ENCODE measurements at regions not wholly inside any gene's neighbourhood (a gene's known extent, or its start where the extent isn't known, plus 50 kb on each side); places are given as distances from the start of the nearest gene placed in this dataset.

- H3K4me2 ChIP-seq = no peak overlapping the region
- no peak for TF ChIP-seq CTCF (conservative IDR thresholded peaks at IDR 0.05; ENCODE audit: low read depth, low read length)
- H3K9ac ChIP-seq = no peak overlapping the region
- H3K27ac ChIP-seq = no peak overlapping the region
- H3K36me3 ChIP-seq (ENCODE audit: insufficient read depth) = no peaks in the 10 kb centered on the region
- H2AFZ ChIP-seq (ENCODE audit: low read depth) = no peak overlapping the region
- no peaks in the 10 kb centered on the region for H3K4me1 ChIP-seq (ENCODE audit: low read depth, poor library complexity, severe bottlenecking)
- no peak overlapping the region for H3K4me3 ChIP-seq (IDR thresholded peaks at IDR 0.05; ENCODE audit: insufficient read depth, low read depth, low read length)
- H3K79me2 ChIP-seq (ENCODE audit: insufficient read depth, low read depth) = no peaks in the 10 kb centered on the region
- no peaks in the 10 kb centered on the region for H3K27me3 ChIP-seq (ENCODE audit: insufficient read depth, low read depth)
- no peaks in the 10 kb centered on the region for H4K20me1 ChIP-seq (ENCODE audit: insufficient read depth)
Measured at GRCh38 chr6:126419901-126420300, 80.0 kb downstream of the CENPW start.

- no peak for TF ChIP-seq CTCF (conservative IDR thresholded peaks at IDR 0.05; ENCODE audit: low read depth, low read length)
- Histone ChIP-seq H4K20me1 (ENCODE audit: insufficient read depth) (no peaks in the 10 kb centered on the region), H3K27ac (no peak overlapping the region)
Measured at GRCh38 chr6:126422912-126423311, 83.0 kb downstream of the CENPW start.

GRCh38 chr6:126427713-126428112 lies 87.8 kb downstream of the CENPW start:
- no peaks in the 10 kb centered on the region for H3K36me3 ChIP-seq (ENCODE audit: insufficient read depth)
- no peaks in the 10 kb centered on the region for H3K79me2 ChIP-seq (ENCODE audit: insufficient read depth, low read depth)
- no peak overlapping the region for H3K4me3 ChIP-seq (IDR thresholded peaks at IDR 0.05; ENCODE audit: insufficient read depth, low read depth, low read length)

More at GRCh38 chr6:126422912-126423311, 83.0 kb downstream of the CENPW start:
- no peaks in the 10 kb centered on the region for H3K36me3 ChIP-seq (ENCODE audit: insufficient read depth)
- no peaks in the 10 kb centered on the region for H3K27me3 ChIP-seq (ENCODE audit: insufficient read depth, low read depth)
- no peaks in the 10 kb centered on the region for H3K79me2 ChIP-seq (ENCODE audit: insufficient read depth, low read depth)
- no peak overlapping the region for H3K9ac ChIP-seq
- no peak overlapping the region for H2AFZ ChIP-seq (ENCODE audit: low read depth)
- no peak overlapping the region for H3K4me3 ChIP-seq (IDR thresholded peaks at IDR 0.05; ENCODE audit: insufficient read depth, low read depth, low read length)
- no peaks in the 10 kb centered on the region for H3K4me1 ChIP-seq (ENCODE audit: low read depth, poor library complexity, severe bottlenecking)
- H3K4me2 ChIP-seq = no peak overlapping the region

GRCh38 chr6:126429866-126430265 lies 90.0 kb downstream of the CENPW start:
- Histone ChIP-seq H3K27me3 (ENCODE audit: insufficient read depth, low read depth) (no peaks in the 10 kb centered on the region), H4K20me1 (ENCODE audit: insufficient read depth) (no peaks in the 10 kb centered on the region), H3K4me2 (no peak overlapping the region), H3K36me3 (ENCODE audit: insufficient read depth) (no peaks in the 10 kb centered on the region), H3K4me1 (ENCODE audit: low read depth, poor library complexity, severe bottlenecking) (no peaks in the 10 kb centered on the region), H2AFZ (ENCODE audit: low read depth) (no peak overlapping the region), H3K9ac (no peak overlapping the region), H3K4me3 (IDR thresholded peaks at IDR 0.05; ENCODE audit: insufficient read depth, low read depth, low read length) (no peak overlapping the region), H3K27ac (no peak overlapping the region), H3K79me2 (ENCODE audit: insufficient read depth, low read depth) (no peaks in the 10 kb centered on the region)
- no peak for TF ChIP-seq CTCF (conservative IDR thresholded peaks at IDR 0.05; ENCODE audit: low read depth, low read length)

More at GRCh38 chr6:126427713-126428112, 87.8 kb downstream of the CENPW start:
- no peak overlapping the region for H2AFZ ChIP-seq (ENCODE audit: low read depth)
- TF ChIP-seq CTCF (conservative IDR thresholded peaks at IDR 0.05; ENCODE audit: low read depth, low read length) = no peak
- H3K27me3 ChIP-seq (ENCODE audit: insufficient read depth, low read depth) = no peaks in the 10 kb centered on the region
- H3K4me2 ChIP-seq = no peak overlapping the region
- no peak overlapping the region for H3K9ac ChIP-seq
- no peak overlapping the region for H3K27ac ChIP-seq
- H4K20me1 ChIP-seq (ENCODE audit: insufficient read depth) = no peaks in the 10 kb centered on the region
- no peaks in the 10 kb centered on the region for H3K4me1 ChIP-seq (ENCODE audit: low read depth, poor library complexity, severe bottlenecking)
